Transverse colon (tissue), 4 donors: ENCODE measurements at regions not wholly inside any gene's neighbourhood (a gene's known extent, or its start where the extent isn't known, plus 50 kb on each side); places are given as distances from the start of the nearest gene placed in this dataset.

Source experiments
- CTCF ChIP-seq, 5 experiments: fragments of 200-600 bp in 3 of 5; fragments of 450-650 bp in 2 of 5; sonication (generic) in 3 of 5; IDR thresholded peaks; 1 replicate in 2 of 5; 2 replicates in 3 of 5; pipeline ENCODE4 v1.5.1; 2016 to 2017; ENCODE audit warnings: antibody characterized with exemption in 5 of 5, inconsistent platforms in 3 of 5, mild to moderate bottlenecking in 2 of 5, moderate library complexity in 1 of 5
- EP300 ChIP-seq: sonication (generic); formaldehyde crosslinking; IDR thresholded peaks from one replicate; pipeline ENCODE4 v1.6.1; 2017; ENCODE audit warnings: antibody characterized with exemption, low read depth
- POLR2A ChIP-seq: fragments of 450-650 bp; IDR thresholded peaks from one replicate; pipeline ENCODE4 v1.6.1; 2016; ENCODE audit warnings: antibody characterized with exemption, mild to moderate bottlenecking, moderate library complexity
- POLR2AphosphoS5 ChIP-seq, 3 donors: sonication (generic); formaldehyde crosslinking; IDR thresholded peaks; one replicate each; pipeline ENCODE4 v1.6.1; 2016; ENCODE audit warnings: antibody characterized with exemption in 3 of 3

- no peak for TF ChIP-seq EP300
- no peak for TF ChIP-seq POLR2A
- TF ChIP-seq POLR2AphosphoS5 (IDR thresholded peaks at IDR 0.05) = no peak
- no peak for TF ChIP-seq CTCF (IDR thresholded peaks at IDR 0.05)
These were observed 1752.7 kb downstream of the PCDH7 start for GRCh38 chr4:32472918-32473317.
